Suppressor macrophage (primary cell): ENCODE measurements at regions not wholly inside any gene's neighbourhood (a gene's known extent, or its start where the extent isn't known, plus 50 kb on each side); places are given as distances from the start of the nearest gene placed in this dataset.

Source experiments
- DNase-seq, 4 experiments: peaks; one replicate each; pipeline ENCODE4 v3.0.0-alpha.2; 2020 to 2022

GRCh38 chr17:77001487-77001886, 133.3 kb downstream of the MGAT5B start:
- no peak for DNase-seq

- no peak for DNase-seq
Observed at GRCh38 chr17:77002103-77003045, 134.2 kb downstream of the MGAT5B start.

DNA sequence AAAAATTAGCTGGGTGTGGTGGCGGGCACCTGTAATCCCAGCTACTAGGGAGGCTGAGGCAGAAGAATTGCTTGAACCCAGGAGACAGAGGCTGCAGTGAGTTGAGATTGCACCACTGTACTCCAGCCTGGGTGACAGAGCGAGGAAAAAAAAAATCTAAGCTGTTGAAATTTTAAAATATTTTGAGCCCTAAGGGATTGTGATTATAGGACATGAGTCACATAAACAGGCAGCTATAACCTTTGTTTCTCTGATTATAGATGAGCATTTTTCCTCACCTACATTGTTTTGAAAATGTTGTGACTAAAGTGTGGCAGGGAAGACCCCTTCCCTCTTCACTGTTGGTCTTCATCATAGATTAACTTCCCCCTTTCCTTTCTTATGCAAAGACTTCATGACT, 135.5 kb downstream of the MGAT5B start:
- no peak for DNase-seq

DNA sequence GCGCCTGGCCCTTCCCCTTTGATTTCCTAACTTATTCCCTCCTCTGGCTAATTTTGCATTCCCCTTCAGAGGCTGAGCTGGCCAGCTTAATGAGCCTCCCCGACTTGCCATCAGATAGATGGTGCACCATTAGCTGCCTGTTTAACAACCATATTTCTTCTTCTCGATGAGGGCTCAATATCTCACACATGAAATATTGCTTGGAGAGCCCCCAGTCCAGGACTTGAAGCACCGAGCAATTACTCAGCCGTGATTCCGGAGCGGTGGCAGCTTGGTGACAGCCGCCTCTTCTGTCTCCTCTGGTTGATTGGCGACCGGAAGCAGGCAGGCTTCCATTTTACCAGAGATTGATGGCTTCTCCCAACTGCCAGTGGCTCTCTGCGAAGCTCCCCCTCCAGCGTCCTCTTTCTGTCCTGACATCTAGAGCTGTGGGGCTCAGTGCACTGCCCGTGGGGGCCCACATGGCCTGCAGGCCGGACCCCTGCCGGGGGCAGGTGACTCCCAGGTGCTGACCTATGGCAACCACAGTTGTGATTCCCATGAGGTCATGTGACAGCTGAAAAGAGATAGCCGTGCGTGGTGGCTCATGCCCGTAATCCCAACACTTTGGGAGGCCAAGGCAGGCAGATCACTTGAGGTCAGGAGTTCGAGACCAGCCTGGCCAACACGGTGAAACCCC, 133.7 kb upstream of the SEC14L1 start:
- no peak for DNase-seq

DNA sequence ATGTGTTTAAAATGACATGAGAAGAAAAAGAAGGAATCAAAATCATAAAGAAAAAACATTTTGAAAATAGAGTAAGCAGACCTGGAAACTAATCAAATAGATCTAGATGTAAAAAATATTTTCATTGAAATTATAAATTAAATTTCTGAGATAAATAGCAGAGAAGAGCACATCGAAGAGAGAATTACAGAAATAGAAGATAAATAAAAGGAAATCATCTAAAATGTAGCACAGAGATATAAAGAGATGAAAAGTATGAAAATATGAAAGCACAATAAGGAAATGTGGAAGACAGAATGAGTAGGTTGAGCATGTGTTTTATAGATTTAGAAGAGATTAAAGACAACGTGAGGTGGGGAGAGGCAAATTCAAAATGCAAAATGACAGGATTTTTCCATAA, 130.9 kb upstream of the SEC14L1 start:
- no peak for DNase-seq

- no peak for DNase-seq
Observed at GRCh38 chr17:77010667-77011066, 130.1 kb upstream of the SEC14L1 start.

- DNase-seq, result peak; percentile 53 to 75 (median 68)
Observed at GRCh38 chr17:77011173-77012011, 129.4 kb upstream of the SEC14L1 start.

DNA sequence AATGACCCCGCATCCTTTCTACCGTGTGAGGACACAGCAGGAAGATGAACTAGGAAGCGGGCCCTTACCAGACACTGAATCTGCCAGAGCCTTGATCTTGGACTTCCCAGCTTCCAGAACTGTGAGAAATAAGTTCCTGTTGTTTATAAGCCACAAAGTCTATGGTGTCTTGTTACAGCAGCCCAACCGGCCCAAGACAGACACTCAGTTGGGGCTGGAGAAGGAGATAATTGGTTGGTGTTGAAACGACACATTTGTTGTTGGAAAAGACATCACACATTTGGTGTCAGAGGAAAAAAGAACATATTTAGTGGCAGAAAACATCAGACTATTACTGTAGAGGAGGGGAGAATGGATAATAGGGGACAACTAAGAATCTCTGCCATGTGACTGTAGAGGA, 122.3 kb upstream of the SEC14L1 start:
- DNase-seq, result no peak

- DNase-seq, result no peak
Observed at GRCh38 chr17:77019893-77020379, 120.8 kb upstream of the SEC14L1 start.

- no peak for DNase-seq
Observed at GRCh38 chr17:77020973-77021372, 119.8 kb upstream of the SEC14L1 start.

- no peak for DNase-seq
Observed at GRCh38 chr17:77022766-77023165, 118.0 kb upstream of the SEC14L1 start.

DNA sequence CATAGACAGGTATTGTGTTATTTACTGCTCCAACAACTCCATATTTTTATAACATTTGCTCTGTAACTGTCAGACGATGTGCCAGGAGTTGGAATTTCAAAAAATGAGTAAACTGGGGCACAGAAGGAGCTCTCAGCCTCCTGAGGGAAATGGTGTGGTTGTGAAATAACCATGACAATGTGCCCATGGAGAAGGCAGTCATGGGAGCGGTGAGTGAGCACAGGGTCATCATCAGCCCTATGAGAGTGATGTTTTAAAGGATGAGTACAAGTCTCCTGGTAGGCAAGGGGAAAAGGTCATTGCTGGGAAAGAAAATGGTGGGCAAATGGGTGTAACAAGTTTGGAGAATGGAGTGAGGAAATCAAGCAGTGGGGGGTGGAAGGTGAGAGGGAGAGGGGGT, 115.0 kb upstream of the SEC14L1 start:
- DNase-seq, result peak in 1 of 4 experiments; percentile 8

DNA sequence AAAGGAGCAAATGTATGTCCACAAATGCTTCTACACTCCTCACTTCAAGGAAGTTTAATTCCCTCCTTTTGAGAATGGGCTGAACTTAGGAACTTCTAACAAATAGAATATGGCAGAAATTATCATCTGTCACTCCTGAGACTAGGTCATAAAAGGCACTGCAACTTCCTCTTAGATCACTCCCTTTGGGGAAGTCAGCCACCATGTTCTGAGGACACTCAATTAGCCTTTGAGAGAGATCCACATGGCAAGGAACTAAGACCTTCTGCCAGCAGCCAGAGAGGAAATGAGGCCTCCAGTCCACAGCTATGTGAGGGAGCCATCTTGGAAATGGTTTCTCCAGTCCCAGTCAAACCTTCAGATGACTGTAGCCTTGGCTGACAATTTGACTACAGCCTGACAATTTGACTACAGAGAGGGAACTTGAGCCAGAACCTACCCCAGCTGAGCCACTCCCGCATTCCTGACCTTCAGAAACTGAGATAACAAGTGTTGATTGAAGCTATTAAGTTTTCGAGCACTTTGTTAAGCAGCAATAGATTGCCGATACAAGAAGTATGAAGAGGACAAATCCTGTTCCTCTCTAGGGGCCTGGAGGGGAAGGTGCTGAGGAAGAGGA, 113.4 kb upstream of the SEC14L1 start:
- peak in 2 of 4 experiments; percentile 12 to 19 for DNase-seq

- DNase-seq, result no peak
Observed at GRCh38 chr17:77028900-77029299, 111.9 kb upstream of the SEC14L1 start.

DNA sequence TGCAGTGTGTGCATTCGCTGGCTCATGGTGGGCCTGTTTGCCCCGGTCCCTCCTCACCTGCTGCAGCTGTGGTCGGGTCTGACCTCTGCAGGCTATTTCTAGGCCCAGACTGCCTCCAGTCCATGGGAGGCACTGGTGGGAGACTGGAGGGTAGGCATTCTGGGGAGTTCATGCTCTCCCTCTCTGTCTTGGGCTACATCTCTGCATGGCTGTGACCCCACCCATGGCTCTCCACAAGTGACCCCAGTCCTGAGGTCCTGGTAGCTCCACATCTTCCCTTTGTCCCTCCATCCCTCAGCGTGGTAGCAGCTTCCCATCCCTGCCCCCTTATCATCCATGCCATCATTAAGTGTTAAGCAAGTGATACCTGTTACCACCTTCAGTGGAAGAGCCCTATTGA, 107.8 kb upstream of the SEC14L1 start:
- no peak for DNase-seq

- no peak for DNase-seq
Observed at GRCh38 chr17:77033892-77034404, 106.8 kb upstream of the SEC14L1 start.

- DNase-seq, result no peak
Observed at GRCh38 chr17:77034677-77035424, 105.9 kb upstream of the SEC14L1 start.

- no peak for DNase-seq
Observed at GRCh38 chr17:77035526-77035925, 105.2 kb upstream of the SEC14L1 start.

DNA sequence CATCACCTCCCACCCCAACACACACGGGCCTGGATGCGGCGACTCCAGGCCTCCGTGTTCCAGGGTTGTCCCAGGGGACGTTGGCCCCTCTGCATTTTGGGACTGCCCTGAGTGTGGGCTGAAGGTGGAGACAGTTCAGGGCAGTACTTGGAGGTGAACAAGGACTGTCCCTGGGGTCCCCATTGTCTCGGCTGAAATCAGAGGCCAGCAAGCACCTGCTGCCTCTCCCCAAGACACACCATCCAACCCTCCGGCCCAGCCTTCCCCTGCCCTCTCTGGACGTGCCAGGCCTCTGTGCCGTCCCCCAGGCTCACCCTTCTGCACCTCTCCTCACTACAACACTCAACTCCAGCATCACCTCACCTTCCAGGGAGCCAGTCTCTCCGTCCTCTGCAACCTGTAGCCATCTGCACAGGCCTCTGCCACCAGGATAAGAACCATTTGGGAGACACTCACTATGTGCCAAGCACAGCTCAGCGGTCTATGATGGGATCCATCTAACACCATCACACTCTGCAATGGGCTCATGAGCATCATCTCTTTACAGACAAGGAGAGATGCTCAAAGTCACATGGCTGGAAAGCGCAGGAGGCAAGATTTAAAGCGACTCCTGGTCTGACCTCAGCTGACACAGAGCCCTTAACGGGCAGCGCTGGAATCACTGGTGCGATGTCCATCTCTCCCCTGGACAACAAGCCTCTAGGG, 104.5 kb upstream of the SEC14L1 start:
- DNase-seq, result no peak

DNA sequence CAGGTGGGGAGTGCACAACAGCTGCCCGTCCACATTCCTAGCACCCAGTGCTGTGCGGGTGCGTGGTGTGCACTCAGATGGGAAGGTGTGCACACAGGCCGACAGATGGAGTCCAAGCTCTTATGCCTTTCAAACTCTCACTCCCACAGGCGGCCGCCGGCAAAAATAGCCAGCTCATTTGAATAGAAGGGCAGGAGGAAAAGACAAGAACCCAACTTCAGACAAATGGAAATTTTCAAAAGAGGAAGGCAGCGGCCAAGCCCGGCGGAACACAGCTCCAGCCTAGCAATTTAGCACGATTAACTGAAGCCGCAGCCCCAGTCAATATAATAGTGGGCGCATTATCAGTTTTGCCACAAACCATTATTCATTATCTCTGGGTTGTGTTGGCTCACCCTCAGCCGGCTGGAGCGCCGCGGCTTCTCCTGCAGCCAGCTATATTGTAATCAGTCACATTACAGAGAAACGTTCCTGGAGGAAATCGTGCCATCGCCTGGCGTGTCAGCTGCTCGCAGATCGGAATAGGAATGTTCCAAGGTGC, 103.9 kb upstream of the SEC14L1 start:
- peak in 2 of 4 experiments; percentile 12 to 36 for DNase-seq
